Neural cell (in vitro differentiated cells): ENCODE measurements at regions not wholly inside any gene's neighbourhood (a gene's known extent, or its start where the extent isn't known, plus 50 kb on each side); places are given as distances from the start of the nearest gene placed in this dataset.

ENCODE experiments used
- H2AFZ ChIP-seq: fragments of 200-600, 300-800 bp; sonication (generic), shearing (Covaris generic); 2 replicates; pipeline ENCODE4 v1.6.0; 2014; ENCODE audit warnings: low read depth, mild to moderate bottlenecking, antibody characterized with exemption, low read length, moderate library complexity
- H3F3A ChIP-seq: fragments of 200-600 bp; shearing (Covaris generic); 2 replicates; pipeline ENCODE4 v1.6.1; 2016; ENCODE audit warnings: mild to moderate bottlenecking, moderate library complexity, mixed read lengths, antibody characterized with exemption, low read length; ENCODE audit not compliant: insufficient read depth, poor library complexity, severe bottlenecking
- H3K27ac ChIP-seq: fragments of 200-600, 300-800 bp; sonication (generic), shearing (Covaris generic); 2 replicates; pipeline ENCODE4 v1.5.1; 2014; ENCODE audit warnings: mild to moderate bottlenecking, low read length, moderate library complexity
- H3K27me3 ChIP-seq: fragments of 300-800, 200-600 bp; sonication (generic), shearing (Covaris generic); 2 replicates; pipeline ENCODE4 v1.6.0; 2014; ENCODE audit warnings: mild to moderate bottlenecking, low read depth, low read length, moderate library complexity; ENCODE audit not compliant: insufficient read depth
- H3K36me3 ChIP-seq: fragments of 300-800, 200-600 bp; sonication (generic), shearing (Covaris generic); 2 replicates; pipeline ENCODE4 v1.5.1; 2014; ENCODE audit warnings: mild to moderate bottlenecking, antibody characterized with exemption, low read length, moderate library complexity; ENCODE audit not compliant: insufficient read depth
- H3K4me2 ChIP-seq: fragments of 300-800, 200-600 bp; sonication (generic), shearing (Covaris generic); 2 replicates; pipeline ENCODE4 v1.6.0; 2014; ENCODE audit warnings: mild to moderate bottlenecking, low read length
- H3K4me3 ChIP-seq: fragments of 300-800, 200-600 bp; sonication (generic), shearing (Covaris generic); 2 replicates; pipeline ENCODE4 v1.5.1; 2014; ENCODE audit warnings: mild to moderate bottlenecking, low read length, moderate library complexity
- H3K79me2 ChIP-seq: fragments of 200-600 bp; shearing (Covaris generic); replicated peaks from 2 replicates; pipeline ENCODE4 v1.6.0; 2014; ENCODE audit warnings: mild to moderate bottlenecking, low read length, moderate library complexity; ENCODE audit not compliant: insufficient read depth
- H3K9ac ChIP-seq: fragments of 300-800, 200-600 bp; sonication (generic), shearing (Covaris generic); 2 replicates; pipeline ENCODE4 v1.6.1; 2016; ENCODE audit warnings: mild to moderate bottlenecking, low read length, mixed read lengths
- H3K9me2 ChIP-seq: fragments of 200-600 bp; shearing (Covaris generic); 2 replicates; pipeline ENCODE4 v1.6.1; 2016; ENCODE audit warnings: mild to moderate bottlenecking, low read length, mixed read lengths; ENCODE audit not compliant: insufficient read depth
- H3K9me3 ChIP-seq: fragments of 200-600, 300-800 bp; sonication (generic), shearing (Covaris generic); 2 replicates; pipeline ENCODE4 v1.6.1; 2016; ENCODE audit warnings: mild to moderate bottlenecking, mixed run types, low read length, moderate library complexity, mixed read lengths
- H4K20me1 ChIP-seq: fragments of 200-600 bp; shearing (Covaris generic); 2 replicates; pipeline ENCODE4 v1.6.1; 2016; ENCODE audit warnings: mild to moderate bottlenecking, mixed run types; ENCODE audit not compliant: insufficient read depth
- EP300 ChIP-seq: fragments of 450-650 bp; conservative IDR thresholded peaks from 2 replicates; pipeline ENCODE4 v1.6.1; 2014; ENCODE audit warnings: antibody characterized with exemption, mild to moderate bottlenecking, moderate library complexity; ENCODE audit not compliant: poor library complexity, severe bottlenecking
- EZH2 ChIP-seq: fragments of 200-600, 300-800 bp; shearing (Covaris generic), sonication (generic); IDR thresholded peaks from 2 replicates; pipeline ENCODE4 v1.6.1; 2014; ENCODE audit warnings: antibody characterized with exemption, low read length, borderline replicate concordance, mild to moderate bottlenecking; ENCODE audit not compliant: insufficient read depth, poor library complexity, severe bottlenecking
- MXI1 ChIP-seq: fragments of 450-650 bp; conservative IDR thresholded peaks from 2 replicates; pipeline ENCODE4 v1.6.1; 2014; ENCODE audit warnings: antibody characterized with exemption, mild to moderate bottlenecking; ENCODE audit not compliant: poor library complexity, severe bottlenecking
- POLR2AphosphoS5 ChIP-seq: IDR thresholded peaks from 2 replicates; pipeline ENCODE4 v1.6.1; 2012
- RAD21 ChIP-seq: fragments of 450-650 bp; conservative IDR thresholded peaks from 2 replicates; pipeline ENCODE4 v1.6.1; 2014; ENCODE audit warnings: antibody characterized with exemption, mild to moderate bottlenecking, moderate library complexity
- REST ChIP-seq: IDR thresholded peaks from 2 replicates; pipeline ENCODE4 v1.6.1; 2012; ENCODE audit warnings: borderline replicate concordance
- SMC3 ChIP-seq: fragments of 450-650 bp; conservative IDR thresholded peaks from 2 replicates; pipeline ENCODE4 v1.6.1; 2014; ENCODE audit warnings: antibody characterized with exemption, mild to moderate bottlenecking, moderate library complexity; ENCODE audit not compliant: poor library complexity
- TAF1 ChIP-seq: IDR thresholded peaks from 2 replicates; pipeline ENCODE4 v1.6.1; 2012; ENCODE audit warnings: low read depth
- TF ChIP-seq, protein P1 (sequence below): fragments of 450-650 bp; IDR thresholded peaks from 2 replicates; pipeline ENCODE4 v1.5.1; 2014; ENCODE audit warnings: antibody characterized with exemption, mild to moderate bottlenecking, moderate library complexity; ENCODE audit not compliant: poor library complexity, severe bottlenecking

DNA sequence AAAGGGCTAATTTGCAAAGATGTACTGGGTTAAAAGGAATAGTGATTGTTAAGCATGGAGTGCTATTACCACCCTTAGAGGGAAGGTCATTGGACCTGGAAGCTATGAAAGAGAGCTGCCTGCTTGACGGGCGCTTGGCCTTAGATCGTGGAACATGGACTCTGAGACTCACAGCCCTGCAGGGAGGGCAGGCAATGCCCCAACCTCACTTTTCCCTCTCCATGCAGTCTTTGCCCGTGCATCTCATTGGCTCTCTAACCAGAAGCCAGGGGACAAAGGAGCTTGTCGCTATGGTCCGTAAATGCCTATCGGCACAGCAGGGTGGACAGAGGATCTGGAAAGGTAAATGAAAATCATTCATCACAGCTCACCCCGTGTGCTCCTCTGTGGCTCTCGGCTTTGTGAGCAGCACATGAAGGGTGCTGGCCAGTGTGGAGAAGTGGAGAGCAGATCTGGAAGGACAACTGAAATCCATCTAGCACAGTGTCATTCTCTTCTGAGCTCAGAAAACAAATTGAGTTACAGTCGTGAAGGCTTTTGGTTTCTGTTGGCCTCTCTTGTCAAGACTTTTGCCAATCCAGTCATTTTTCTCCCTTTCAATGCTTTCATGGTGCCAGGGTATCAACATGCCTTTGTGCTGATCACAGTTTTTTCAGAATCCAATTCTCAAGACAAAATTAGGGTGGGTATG, 186.2 kb downstream of the SNX18 start:
- Histone ChIP-seq H3K27me3 (no peaks in the 10 kb centered on the region), H3K79me2 (no peaks in the 10 kb centered on the region), H3K9me2 (no peaks in the 10 kb centered on the region), H3K9ac (no peak overlapping the region), H3K36me3 (no peaks in the 10 kb centered on the region), H3K9me3 (no peaks in the 10 kb centered on the region), H3K4me2 (no peak overlapping the region), H3K27ac (peak overlapping the region; percentile 42), H3F3A (no peaks in the 10 kb centered on the region), H2AFZ (no peak overlapping the region), H4K20me1 (no peaks in the 10 kb centered on the region), H3K4me3 (no peak overlapping the region)
- TF ChIP-seq POLR2AphosphoS5 (no peak), EP300 (no peak), SMC3 (no peak), MXI1 (no peak), EZH2 (no peak), TAF1 (no peak), REST (no peak), RAD21 (no peak)
- TF ChIP-seq, protein P1, sequence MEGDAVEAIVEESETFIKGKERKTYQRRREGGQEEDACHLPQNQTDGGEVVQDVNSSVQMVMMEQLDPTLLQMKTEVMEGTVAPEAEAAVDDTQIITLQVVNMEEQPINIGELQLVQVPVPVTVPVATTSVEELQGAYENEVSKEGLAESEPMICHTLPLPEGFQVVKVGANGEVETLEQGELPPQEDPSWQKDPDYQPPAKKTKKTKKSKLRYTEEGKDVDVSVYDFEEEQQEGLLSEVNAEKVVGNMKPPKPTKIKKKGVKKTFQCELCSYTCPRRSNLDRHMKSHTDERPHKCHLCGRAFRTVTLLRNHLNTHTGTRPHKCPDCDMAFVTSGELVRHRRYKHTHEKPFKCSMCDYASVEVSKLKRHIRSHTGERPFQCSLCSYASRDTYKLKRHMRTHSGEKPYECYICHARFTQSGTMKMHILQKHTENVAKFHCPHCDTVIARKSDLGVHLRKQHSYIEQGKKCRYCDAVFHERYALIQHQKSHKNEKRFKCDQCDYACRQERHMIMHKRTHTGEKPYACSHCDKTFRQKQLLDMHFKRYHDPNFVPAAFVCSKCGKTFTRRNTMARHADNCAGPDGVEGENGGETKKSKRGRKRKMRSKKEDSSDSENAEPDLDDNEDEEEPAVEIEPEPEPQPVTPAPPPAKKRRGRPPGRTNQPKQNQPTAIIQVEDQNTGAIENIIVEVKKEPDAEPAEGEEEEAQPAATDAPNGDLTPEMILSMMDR: no peak

- Histone ChIP-seq H3F3A (no peaks in the 10 kb centered on the region), H3K27ac (peak overlapping the region; percentile 42), H3K4me2 (no peak overlapping the region), H3K9me3 (no peaks in the 10 kb centered on the region), H3K36me3 (no peaks in the 10 kb centered on the region), H2AFZ (no peak overlapping the region), H4K20me1 (no peaks in the 10 kb centered on the region), H3K79me2 (no peaks in the 10 kb centered on the region), H3K9ac (no peak overlapping the region), H3K4me3 (no peak overlapping the region), H3K9me2 (no peaks in the 10 kb centered on the region), H3K27me3 (no peaks in the 10 kb centered on the region)
- TF ChIP-seq TAF1 (no peak), POLR2AphosphoS5 (no peak)
- TF ChIP-seq, protein P1: no peak
Measured at GRCh38 chr5:54703133-54703532, 185.6 kb downstream of the SNX18 start.
